CD4-positive, alpha-beta T cell (primary cell): ENCODE measurements at regions not wholly inside any gene's neighbourhood (a gene's known extent, or its start where the extent isn't known, plus 50 kb on each side); places are given as distances from the start of the nearest gene placed in this dataset.
A peak's percentile ranks its signal among the peaks of the same experiment; 100 is the strongest.

Experiments used
- ATAC-seq: fragments of 200-7000 bp; cut with Tn5 transposase; one replicate; pipeline ENCODE4 v1.10.0; 2022; ENCODE audit warnings: mild to moderate bottlenecking; ENCODE audit not compliant: poor library complexity
- CTCF ChIA-PET: fragments of 350-600 bp; sonication (Branson Sonifier 250); formaldehyde crosslinking; loops from one replicate; lab custom pipeline; 2021; ENCODE audit warnings: antibody characterized with exemption, inconsistent platforms; lab: Charles Lee
- POLR2A ChIA-PET: fragments of 350-600 bp; sonication (Branson Sonifier 250); formaldehyde crosslinking; loops from one replicate; lab custom pipeline; 2021; ENCODE audit warnings: antibody characterized with exemption, inconsistent platforms; lab: Charles Lee
- DNase-seq, 14 experiments: peaks; one replicate each; pipeline ENCODE4 v3.0.0-alpha.2; 2013 to 2020; ENCODE audit warnings: mixed read lengths in 2 of 14
- H3K27ac ChIP-seq, 2 donors: one replicate each; pipeline versions ENCODE4 v1.5.1 to v1.7.0; 2013; ENCODE audit warnings: low read length in 2 of 2, low read depth in 1 of 2, mild to moderate bottlenecking in 1 of 2
- H3K27me3 ChIP-seq, 2 experiments: 1 replicate in 1 of 2; 2 replicates in 1 of 2; pipeline versions ENCODE4 v1.6.1 to v1.7.0; 2013; ENCODE audit warnings: low read length in 2 of 2, control low read depth in 1 of 2, mild to moderate bottlenecking in 1 of 2, moderate library complexity in 1 of 2; ENCODE audit not compliant: insufficient read depth in 2 of 2, control insufficient read depth in 1 of 2
- H3K36me3 ChIP-seq: one replicate; pipeline ENCODE4 v1.6.1; 2013; ENCODE audit warnings: low read length, control low read depth; ENCODE audit not compliant: insufficient read depth
- H3K4me1 ChIP-seq: one replicate; pipeline ENCODE4 v1.6.1; 2013; ENCODE audit warnings: low read length, control low read depth; ENCODE audit not compliant: insufficient read depth
- H3K4me3 ChIP-seq: one replicate; pipeline ENCODE4 v1.5.1; 2013; ENCODE audit warnings: mild to moderate bottlenecking, low read length, moderate library complexity
- H3K9me3 ChIP-seq, 2 experiments: 1 replicate in 1 of 2; 2 replicates in 1 of 2; pipeline versions ENCODE4 v1.6.1 to v1.7.0; 2013; ENCODE audit warnings: low read length in 2 of 2, mild to moderate bottlenecking in 2 of 2, control low read depth in 1 of 2, moderate library complexity in 1 of 2; ENCODE audit not compliant: control insufficient read depth in 1 of 2, insufficient read depth in 1 of 2
- H3K27ac Mint-ChIP-seq: one replicate; pipeline ENCODE4 v1.8.0; 2020; ENCODE audit warnings: mixed read lengths
- H3K27me3 Mint-ChIP-seq: one replicate; pipeline ENCODE4 v1.8.0; 2021; ENCODE audit warnings: mixed read lengths
- H3K36me3 Mint-ChIP-seq: one replicate; pipeline ENCODE4 v1.8.0; 2021; ENCODE audit warnings: low read depth, mixed read lengths
- H3K4me1 Mint-ChIP-seq: one replicate; pipeline ENCODE4 v1.8.0; 2021; ENCODE audit warnings: low read depth, mixed read lengths
- H3K4me3 Mint-ChIP-seq: one replicate; pipeline ENCODE4 v1.8.0; 2020; ENCODE audit warnings: mild to moderate bottlenecking, mixed read lengths
- H3K9me3 Mint-ChIP-seq: one replicate; pipeline ENCODE4 v1.8.0; 2020; ENCODE audit warnings: mixed read lengths
- CTCF ChIP-seq: fragments of 200-600 bp; IDR thresholded peaks from one replicate; pipeline ENCODE4 v1.8.0; 2022; ENCODE audit warnings: antibody characterized with exemption, mild to moderate bottlenecking
- intact Hi-C, 2 experiments: fragments of 100-400 bp; cut with DNase I in 1 of 2; cut with micrococcal nuclease in 1 of 2; formaldehyde crosslinking; loops; one replicate each; pipeline versions ENCODE4 v1.15.1 to v1.9.0; 2023 to 2025; cut with DNase I, micrococcal nuclease

GRCh38 chr10:4043897-4044665 is 259.1 kb upstream of the KLF6 start:
- no peak overlapping the region for H3K27ac Mint-ChIP-seq
- Histone ChIP-seq H3K4me1 (no peaks in the 10 kb centered on the region), H3K36me3 (no peaks in the 10 kb centered on the region), H3K27ac (no peak overlapping the region), H3K4me3 (no peak overlapping the region), H3K27me3 (no peaks in the 10 kb centered on the region), H3K9me3 (peaks cover 0 to 13% of the 10 kb centered on the region in 2 experiments)
- no peaks in the 10 kb centered on the region for H3K4me1 Mint-ChIP-seq
- no peak for DNase-seq
- no peak for TF ChIP-seq CTCF
- no peak overlapping the region for H3K4me3 Mint-ChIP-seq
- H3K9me3 Mint-ChIP-seq: peaks cover 6% of the 10 kb centered on the region
- ChIA-PET CTCF (no interaction called here), POLR2A (no interaction called here)
- no peak for ATAC-seq
- H3K27me3 Mint-ChIP-seq: no peaks in the 10 kb centered on the region
- no peaks in the 10 kb centered on the region for H3K36me3 Mint-ChIP-seq
- intact Hi-C loops: loop anchor here in 1 of 2 experiments (5.0 kb wide), 1 partner anchor 462 kb away; no protein-coding TSS in a partner anchor

- Histone ChIP-seq H3K9me3 (peaks cover 0 to 13% of the 10 kb centered on the region in 2 experiments), H3K27ac (no peak overlapping the region), H3K36me3 (no peaks in the 10 kb centered on the region), H3K4me3 (no peak overlapping the region), H3K4me1 (no peaks in the 10 kb centered on the region), H3K27me3 (no peaks in the 10 kb centered on the region)
- ChIA-PET POLR2A (interaction anchor here (0.7 kb wide), 1 partner anchor 524 kb away, joined by 4 read pairs; no protein-coding TSS in a partner anchor), CTCF (interaction anchor here (0.6 kb wide), 1 partner anchor 329 kb away, joined by 3 read pairs; no protein-coding TSS in a partner anchor)
- Mint-ChIP-seq H3K36me3 (no peaks in the 10 kb centered on the region), H3K27me3 (no peaks in the 10 kb centered on the region), H3K27ac (no peak overlapping the region), H3K4me3 (no peak overlapping the region), H3K4me1 (no peaks in the 10 kb centered on the region), H3K9me3 (peaks cover 6% of the 10 kb centered on the region)
- ATAC-seq: no peak
- DNase-seq: no peak
- no peak for TF ChIP-seq CTCF
- intact Hi-C loops: loop anchor here in 1 of 2 experiments (5.0 kb wide), 1 partner anchor 459 kb away; no protein-coding TSS in a partner anchor
Measured at GRCh38 chr10:4041635-4042034, 256.6 kb upstream of the KLF6 start.

- Histone ChIP-seq H3K27ac (no peak overlapping the region), H3K36me3 (no peaks in the 10 kb centered on the region), H3K27me3 (no peaks in the 10 kb centered on the region), H3K4me3 (no peak overlapping the region), H3K4me1 (peaks cover 25% of the 10 kb centered on the region), H3K9me3 (peaks cover 0 to 13% of the 10 kb centered on the region in 2 experiments)
- no peak overlapping the region for H3K4me3 Mint-ChIP-seq
- intact Hi-C loops: no loop called here
- H3K27me3 Mint-ChIP-seq: no peaks in the 10 kb centered on the region
- H3K9me3 Mint-ChIP-seq: peaks cover 6% of the 10 kb centered on the region
- ChIA-PET POLR2A (no interaction called here), CTCF (interaction anchor here (1.2 kb wide), 1 partner anchor 83 kb away, joined by 4 read pairs; no protein-coding TSS in a partner anchor)
- no peak for ATAC-seq
- no peak for TF ChIP-seq CTCF
- DNase-seq: peak in 1 of 14 experiments; percentile 41
- no peaks in the 10 kb centered on the region for H3K36me3 Mint-ChIP-seq
- H3K4me1 Mint-ChIP-seq: peaks cover 26% of the 10 kb centered on the region
- no peak overlapping the region for H3K27ac Mint-ChIP-seq
Measured at GRCh38 chr10:4038000-4038399, 253.0 kb upstream of the KLF6 start.
